A204.1 (cell line): ENCODE measurements at regions not wholly inside any gene's neighbourhood (a gene's known extent, or its start where the extent isn't known, plus 50 kb on each side); places are given as distances from the start of the nearest gene placed in this dataset.
"Not testable (repeated sequence)": the region's sequence is repeated elsewhere in the genome, so short reads cannot be mapped to it uniquely, and the experiment has no call there.

Experiments
- FAIRE-seq: peaks from 2 replicates; lab custom pipeline; 2012; peaks lifted over from hg19 to GRCh38; lab: Jason Lieb, UNC

- FAIRE-seq = no peak
These were observed 739.8 kb upstream of the AUTS2 start for GRCh38 chr7:68858497-68858896.

GRCh38 chr7:68861171-68861570, 737.1 kb upstream of the AUTS2 start:
- no peak for FAIRE-seq

- no peak for FAIRE-seq
These were observed 736.0 kb upstream of the AUTS2 start for GRCh38 chr7:68862261-68862660.

- no peak for FAIRE-seq
These were observed 735.5 kb upstream of the AUTS2 start for GRCh38 chr7:68862736-68863135.

GRCh38 chr7:68865351-68866199, 732.7 kb upstream of the AUTS2 start:
- no peak for FAIRE-seq

- no peak for FAIRE-seq
These were observed 732.1 kb upstream of the AUTS2 start for GRCh38 chr7:68866200-68866570.

- not testable (repeated sequence) for FAIRE-seq
These were observed 731.6 kb upstream of the AUTS2 start for GRCh38 chr7:68866721-68867120.

GRCh38 chr7:68868978-68869377, 729.3 kb upstream of the AUTS2 start:
- no peak for FAIRE-seq

- FAIRE-seq = no peak
These were observed 724.7 kb upstream of the AUTS2 start for GRCh38 chr7:68873616-68874015.

- FAIRE-seq = no peak
These were observed 722.4 kb upstream of the AUTS2 start for GRCh38 chr7:68875857-68876256.

GRCh38 chr7:68887116-68887515, 711.2 kb upstream of the AUTS2 start:
- FAIRE-seq = not testable (repeated sequence)

GRCh38 chr7:68888971-68889385, 709.3 kb upstream of the AUTS2 start:
- no peak for FAIRE-seq

GRCh38 chr7:68892236-68892635, 706.0 kb upstream of the AUTS2 start:
- FAIRE-seq = no peak

GRCh38 chr7:68893411-68893810, 704.9 kb upstream of the AUTS2 start:
- no peak for FAIRE-seq

GRCh38 chr7:68899156-68899555, 699.1 kb upstream of the AUTS2 start:
- FAIRE-seq = not testable (repeated sequence)

- FAIRE-seq = no peak
These were observed 698.2 kb upstream of the AUTS2 start for GRCh38 chr7:68900096-68900495.

GRCh38 chr7:68904630-68905029, 693.6 kb upstream of the AUTS2 start:
- no peak for FAIRE-seq

GRCh38 chr7:68911754-68912153, 686.5 kb upstream of the AUTS2 start:
- no peak for FAIRE-seq

- no peak for FAIRE-seq
These were observed 684.3 kb upstream of the AUTS2 start for GRCh38 chr7:68914006-68914405.

- FAIRE-seq = no peak
These were observed 681.1 kb upstream of the AUTS2 start for GRCh38 chr7:68917041-68917651.

GRCh38 chr7:68918621-68919020, 679.7 kb upstream of the AUTS2 start:
- FAIRE-seq = no peak

GRCh38 chr7:68922850-68923249, 675.4 kb upstream of the AUTS2 start:
- FAIRE-seq = no peak

GRCh38 chr7:68925241-68925640, 673.0 kb upstream of the AUTS2 start:
- FAIRE-seq = no peak

GRCh38 chr7:68929781-68930261, 668.5 kb upstream of the AUTS2 start:
- no peak for FAIRE-seq
